ENCODE measurements at regions not wholly inside any gene's neighbourhood (a gene's known extent, or its start where the extent isn't known, plus 50 kb on each side); places are given as distances from the start of the nearest gene placed in this dataset.
A peak's percentile ranks its signal among the peaks of the same experiment; 100 is the strongest.

DNA sequence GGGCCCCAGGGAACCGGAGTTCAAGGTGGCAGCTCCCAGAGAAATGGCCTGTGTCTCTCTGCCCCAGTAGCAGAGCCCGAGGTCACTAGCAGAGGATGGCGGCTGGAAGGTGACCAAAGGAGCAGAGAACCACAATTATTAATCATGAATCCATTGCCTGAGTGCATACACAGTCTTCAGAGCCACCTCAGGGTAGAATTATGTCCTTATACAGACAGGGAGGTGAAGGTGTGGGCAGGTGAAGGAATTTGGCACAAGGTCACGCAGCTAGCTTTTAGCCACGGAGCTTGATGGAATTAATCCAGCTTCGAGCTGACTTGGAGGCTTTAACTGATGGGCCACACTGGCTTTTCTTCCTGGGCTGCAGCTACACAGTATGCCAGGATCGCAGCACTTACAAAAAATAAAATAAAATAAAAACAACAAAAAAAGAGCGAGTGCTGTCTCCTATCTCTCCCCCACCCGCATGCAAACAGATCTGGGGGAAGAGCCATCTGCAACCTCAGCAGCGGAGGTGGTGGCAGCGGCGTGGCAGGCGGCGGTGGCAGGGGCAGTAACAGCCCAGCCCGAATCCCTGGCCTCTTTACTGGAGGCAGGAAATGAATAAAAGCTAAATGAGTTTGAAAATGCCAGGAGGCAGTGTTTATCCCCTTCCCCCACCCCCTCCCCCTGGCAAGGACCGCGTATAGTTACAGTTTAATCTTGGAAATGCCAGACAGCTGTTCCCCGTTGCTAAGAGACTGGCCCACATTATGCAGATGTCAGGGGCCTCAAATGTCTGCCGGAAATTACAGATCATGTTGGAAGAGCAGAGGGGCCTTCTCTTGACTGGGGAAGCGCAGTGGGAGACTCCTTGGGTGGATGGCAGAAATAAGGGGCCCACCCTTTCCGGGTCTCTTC, 93.5 kb downstream of the LRRC74A start:
- Histone ChIP-seq H4K20me1 (ENCODE audit: insufficient read depth) (no peaks in the 10 kb centered on the region), H3K4me1 (ENCODE audit: control insufficient read depth in 1 of 2, insufficient read depth in 2 of 2, low read length in 2 of 2) (peaks cover 55 to 70% of the 10 kb centered on the region in 2 experiments), H2AFZ (ENCODE audit: low read depth, low read length, poor library complexity, severe bottlenecking) (no peak overlapping the region), H3K79me2 (ENCODE audit: insufficient read depth, low read length) (no peaks in the 10 kb centered on the region), H3K9me3 (ENCODE audit: control insufficient read depth in 1 of 2, insufficient read depth in 1 of 2, low read depth in 1 of 2, low read length in 2 of 2) (no peaks in the 10 kb centered on the region), H3K4me2 (ENCODE audit: low read length) (peak overlapping the region; percentile 79), H3K9ac (ENCODE audit: low read length) (peak overlapping the region; percentile 66), H3K27ac (ENCODE audit: low read depth, low read length) (peak overlapping the region; percentile 99), H3K36me3 (ENCODE audit: control insufficient read depth in 1 of 2, insufficient read depth in 2 of 2, low read length in 2 of 2) (no peaks in the 10 kb centered on the region), H3K9me2 (ENCODE audit: insufficient read depth) (no peaks in the 10 kb centered on the region), H3K27me3 (ENCODE audit: insufficient read depth, low read length) (no peaks in the 10 kb centered on the region), H3K4me3 (replicated peaks in 1 of 2; ENCODE audit: low read depth in 1 of 2, low read length in 2 of 2) (peak overlapping the region; percentile 4 to 30; a peak in 2 of 4 replicates)
- ChIA-PET RAD21 (ENCODE audit: low non-redundant PET in 1 of 2, low total read pairs in 2 of 2, uncharacterized antibody in 2 of 2, unreplicated experiment in 2 of 2) (interaction anchor here (0.6 to 1.9 kb wide), 7 partner anchors 25 to 140 kb away, joined by 3 to 6 read pairs (median 3); no protein-coding TSS in a partner anchor), POLR2A (interaction anchor here (1.2 to 3.6 kb wide), 10 partner anchors 14 to 151 kb away, joined by 3 to 20 read pairs (median 6); no protein-coding TSS in a partner anchor), CTCF (interaction anchor here (0.7 to 3.5 kb wide), 14 partner anchors 15 to 149 kb away, joined by 3 to 21 read pairs (median 4); no protein-coding TSS in a partner anchor)
- intact Hi-C loops (cut with micrococcal nuclease): loop anchor here (2.0 to 10.0 kb wide), 2 partner anchors 27 to 105 kb away; partner anchors contain the start of gene IRF2BPL
- ATAC-seq (peak; percentile 37), DNase-seq (ENCODE audit: low read depth, low spot score) (no peak)
- TF ChIP-seq FOSL1 (IDR thresholded peaks at IDR 0.05; ENCODE audit: low read depth) (no peak), ZFX (IDR thresholded peaks at IDR 0.05) (no peak), EGR1 (IDR thresholded peaks at IDR 0.05; ENCODE audit: low read depth) (no peak), SP1 (IDR thresholded peaks at IDR 0.05; ENCODE audit: low read depth) (no peak), EZH2phosphoT487 (IDR thresholded peaks at IDR 0.05; ENCODE audit: borderline replicate concordance) (no peak), ZNF274 (IDR thresholded peaks at IDR 0.05; ENCODE audit: low read depth, low read length) (no peak), TCF7L2 (IDR thresholded peaks at IDR 0.05; ENCODE audit: borderline replicate concordance, extremely low read depth, insufficient read depth, insufficient read length) (no peak), POLR2A (IDR thresholded peaks at IDR 0.05; ENCODE audit: borderline replicate concordance, extremely low read depth, insufficient read depth, insufficient read length) (no peak)
- TF ChIP-seq, protein P1, sequence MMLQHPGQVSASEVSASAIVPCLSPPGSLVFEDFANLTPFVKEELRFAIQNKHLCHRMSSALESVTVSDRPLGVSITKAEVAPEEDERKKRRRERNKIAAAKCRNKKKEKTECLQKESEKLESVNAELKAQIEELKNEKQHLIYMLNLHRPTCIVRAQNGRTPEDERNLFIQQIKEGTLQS (IDR thresholded peaks at IDR 0.05): no peak
- TF ChIP-seq, protein P2, sequence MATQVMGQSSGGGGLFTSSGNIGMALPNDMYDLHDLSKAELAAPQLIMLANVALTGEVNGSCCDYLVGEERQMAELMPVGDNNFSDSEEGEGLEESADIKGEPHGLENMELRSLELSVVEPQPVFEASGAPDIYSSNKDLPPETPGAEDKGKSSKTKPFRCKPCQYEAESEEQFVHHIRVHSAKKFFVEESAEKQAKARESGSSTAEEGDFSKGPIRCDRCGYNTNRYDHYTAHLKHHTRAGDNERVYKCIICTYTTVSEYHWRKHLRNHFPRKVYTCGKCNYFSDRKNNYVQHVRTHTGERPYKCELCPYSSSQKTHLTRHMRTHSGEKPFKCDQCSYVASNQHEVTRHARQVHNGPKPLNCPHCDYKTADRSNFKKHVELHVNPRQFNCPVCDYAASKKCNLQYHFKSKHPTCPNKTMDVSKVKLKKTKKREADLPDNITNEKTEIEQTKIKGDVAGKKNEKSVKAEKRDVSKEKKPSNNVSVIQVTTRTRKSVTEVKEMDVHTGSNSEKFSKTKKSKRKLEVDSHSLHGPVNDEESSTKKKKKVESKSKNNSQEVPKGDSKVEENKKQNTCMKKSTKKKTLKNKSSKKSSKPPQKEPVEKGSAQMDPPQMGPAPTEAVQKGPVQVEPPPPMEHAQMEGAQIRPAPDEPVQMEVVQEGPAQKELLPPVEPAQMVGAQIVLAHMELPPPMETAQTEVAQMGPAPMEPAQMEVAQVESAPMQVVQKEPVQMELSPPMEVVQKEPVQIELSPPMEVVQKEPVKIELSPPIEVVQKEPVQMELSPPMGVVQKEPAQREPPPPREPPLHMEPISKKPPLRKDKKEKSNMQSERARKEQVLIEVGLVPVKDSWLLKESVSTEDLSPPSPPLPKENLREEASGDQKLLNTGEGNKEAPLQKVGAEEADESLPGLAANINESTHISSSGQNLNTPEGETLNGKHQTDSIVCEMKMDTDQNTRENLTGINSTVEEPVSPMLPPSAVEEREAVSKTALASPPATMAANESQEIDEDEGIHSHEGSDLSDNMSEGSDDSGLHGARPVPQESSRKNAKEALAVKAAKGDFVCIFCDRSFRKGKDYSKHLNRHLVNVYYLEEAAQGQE (IDR thresholded peaks at IDR 0.05; ENCODE audit: low read depth): no peak
- BruUV-seq (replicated peaks): no TSS peak
